ENCODE measurements at regions not wholly inside any gene's neighbourhood (a gene's known extent, or its start where the extent isn't known, plus 50 kb on each side); places are given as distances from the start of the nearest gene placed in this dataset.

GRCh38 chr9:88749420-88749819 lies 214.4 kb downstream of the NXNL2 start:
- ChIA-PET CTCF (no interaction called here), POLR2A (ENCODE audit: unreplicated experiment) (no interaction called here)
- H3K79me1 ChIP-seq (ENCODE audit: low read depth in 1 of 2, low read length in 2 of 2) = no peaks in the 10 kb centered on the region
- H4K91ac ChIP-seq (ENCODE audit: insufficient read depth, low read depth, low read length) = no peak overlapping the region; the same call in 1 of the 2 replicates
- H3K4me2 ChIP-seq (ENCODE audit: low read depth, low read length) = no peak overlapping the region
- peak overlapping the region; percentile 9; the same call in 1 of the 3 replicates for H2BK15ac ChIP-seq (ENCODE audit: low read depth, low read length)
- in situ Hi-C loops (cut with MboI; ENCODE audit: low sequenced_read_pairs) (no loop called here), intact Hi-C loops (cut with micrococcal nuclease) (loop anchor here (5.0 to 10.0 kb wide), 4 partner anchors 157 to 565 kb away; partner anchors contain the start of genes CKS2, SECISBP2 and SHC3), dilution Hi-C loops (cut with HindIII; ENCODE audit: low sequenced_read_pairs, unreplicated experiment) (no loop called here)
- no peak for ATAC-seq (ENCODE audit: low read depth)
- no peak overlapping the region for H3K9ac ChIP-seq (ENCODE audit: low read depth, low read length)
- H2BK120ac ChIP-seq (ENCODE audit: low read depth, low read length) = peak overlapping the region; percentile 9; the same call in 1 of the 2 replicates
- H4K8ac ChIP-seq (ENCODE audit: low read depth in 2 of 2, low read length in 2 of 2) = peak overlapping the region in 1 of 2 experiments; percentile 78; a peak in 3 of 4 replicates
- H3K4me3 ChIP-seq (ENCODE audit: insufficient read depth, low read depth, low read length) = no peak overlapping the region
- peak overlapping the region; percentile 92 for H2BK5ac ChIP-seq (ENCODE audit: low read depth, low read length, poor library complexity, severe bottlenecking)
- peak overlapping the region; percentile 22; the same call in 1 of the 2 replicates for H3K23ac ChIP-seq (ENCODE audit: low read depth, low read length)
- H2AK5ac ChIP-seq (ENCODE audit: low read depth, low read length) = peak overlapping the region; percentile 7; the same call in 1 of the 2 replicates
- no peaks in the 10 kb centered on the region for H3K9me3 ChIP-seq (ENCODE audit: control insufficient read depth, insufficient read depth, low read length)
- peak; percentile 39; the same call in 1 of the 2 replicates for TF ChIP-seq NFE2L2 (IDR thresholded peaks at IDR 0.05; ENCODE audit: low read depth, low read length)
- TF ChIP-seq FOS (IDR thresholded peaks at IDR 0.05; ENCODE audit: low read depth, low read length) = peak; percentile 62; the same call in 1 of the 2 replicates
- peak; percentile 58 for TF ChIP-seq CEBPB (IDR thresholded peaks at IDR 0.05; ENCODE audit: low read depth, low read length)
- TF ChIP-seq RFX5 (IDR thresholded peaks at IDR 0.05; ENCODE audit: low read depth, low read length) = no peak
- TF ChIP-seq BHLHE40 (IDR thresholded peaks at IDR 0.05; ENCODE audit: low read depth, low read length) = no peak; the same call in 1 of the 2 replicates
- TF ChIP-seq RAD21 (IDR thresholded peaks at IDR 0.05; ENCODE audit: low read length) = peak; percentile 12; the same call in 1 of the 2 replicates
- peak overlapping the region; percentile 18 for H3K4ac ChIP-seq (ENCODE audit: low read depth, low read length)
- peak overlapping the region; percentile 10 for H3K18ac ChIP-seq (ENCODE audit: low read depth, low read length)
- H3K27ac ChIP-seq (ENCODE audit: insufficient read depth, low read length) = peak overlapping the region; percentile 12; the same call in 1 of the 2 replicates
- no peaks in the 10 kb centered on the region for H3K36me3 ChIP-seq (ENCODE audit: control insufficient read depth, insufficient read depth, low read length)
- peaks cover 34% of the 10 kb centered on the region for H3K4me1 ChIP-seq (ENCODE audit: control insufficient read depth, insufficient read depth, low read length)
- no peak overlapping the region for H3K56ac ChIP-seq (ENCODE audit: extremely low read depth, insufficient read depth, low read length)
- H3K14ac ChIP-seq (replicated peaks; ENCODE audit: low read depth, low read length) = peak overlapping the region; percentile 53; the same call in 1 of the 2 replicates
- BruUV-seq (replicated peaks) = no TSS peak
- no peaks in the 10 kb centered on the region for H3K27me3 ChIP-seq (ENCODE audit: control insufficient read depth, insufficient read depth, low read length)
- WGBS, 2 experiments (ENCODE audit: extremely low coverage in 2 of 2, insufficient read length in 1 of 2) = 20% methylated on average over 1 of the region's 2 CpGs; no CpG with 5 or more reads in 1 of the 2 experiments
- H2AK9ac ChIP-seq (replicated peaks; ENCODE audit: low read depth, low read length, poor library complexity) = no peak overlapping the region
- peak overlapping the region; percentile 65 for H2AFZ ChIP-seq (replicated peaks; ENCODE audit: low read length, poor library complexity)
- H2BK20ac ChIP-seq (ENCODE audit: low read depth, low read length) = 0 out of 2 replicates have a peak overlapping the region, but pooled peaks have one; percentile 11
- peaks cover 29% of the 10 kb centered on the region for H3K9me1 ChIP-seq (ENCODE audit: insufficient read depth, low read length)
- peak; percentile 92 for DNase-seq
- H4K5ac ChIP-seq (ENCODE audit: low read depth, low read length) = peak overlapping the region; percentile 24; the same call in 1 of the 2 replicates
- 0 out of 2 replicates have a peak, but pooled peaks cover 3% of the 10 kb centered on the region for H4K20me1 ChIP-seq (ENCODE audit: insufficient read depth, low read length)

Measured in IMR-90 (cell line).